GM10266 (cell line): ENCODE measurements at regions not wholly inside any gene's neighbourhood (a gene's known extent, or its start where the extent isn't known, plus 50 kb on each side); places are given as distances from the start of the nearest gene placed in this dataset.
"Not testable (repeated sequence)": the region's sequence is repeated elsewhere in the genome, so short reads cannot be mapped to it uniquely, and the experiment has no call there.

ENCODE experiments used
- DNase-seq: peaks from one replicate; pipeline ENCODE4 v3.0.0; 2012; ENCODE audit errors: extremely low spot score

GRCh38 chr17:64800987-64801386 lies 118.3 kb downstream of the LRRC37A3 start:
- not testable (repeated sequence) for DNase-seq

GRCh38 chr17:64800361-64800895 lies 118.8 kb downstream of the LRRC37A3 start:
- not testable (repeated sequence) for DNase-seq

DNA sequence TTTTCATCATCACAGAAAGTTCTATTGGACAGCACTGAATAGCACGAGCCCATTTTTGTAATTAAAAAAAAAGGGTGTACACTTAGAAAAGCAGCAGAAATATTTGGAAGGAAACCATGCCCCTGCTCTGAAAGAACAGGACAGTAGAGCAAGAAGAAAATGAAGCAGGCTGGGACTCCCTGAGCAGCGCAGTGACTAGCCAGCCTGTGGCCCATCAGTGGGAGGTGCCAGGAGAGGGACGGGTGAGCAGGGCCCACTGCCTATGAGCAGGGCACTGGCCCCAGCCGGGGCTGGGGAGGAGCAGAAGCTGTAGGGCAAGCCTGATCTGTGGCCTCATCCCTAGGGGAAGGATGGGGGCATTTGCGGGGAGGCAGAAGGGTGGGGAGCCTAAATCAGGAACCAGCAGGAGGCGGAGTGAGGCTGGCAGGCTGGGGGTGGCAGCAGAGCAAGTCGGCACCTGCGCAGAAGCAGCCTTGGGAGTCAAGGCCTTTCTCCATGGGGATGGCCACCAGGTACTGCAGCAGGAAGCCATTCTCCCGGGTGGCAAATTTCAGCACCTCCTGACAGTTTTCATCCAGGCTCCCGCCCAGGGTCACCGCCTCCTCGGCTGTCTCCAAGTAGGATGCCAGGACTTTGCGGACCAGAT lies 119.6 kb downstream of the LRRC37A3 start:
- DNase-seq: not testable (repeated sequence)

DNA sequence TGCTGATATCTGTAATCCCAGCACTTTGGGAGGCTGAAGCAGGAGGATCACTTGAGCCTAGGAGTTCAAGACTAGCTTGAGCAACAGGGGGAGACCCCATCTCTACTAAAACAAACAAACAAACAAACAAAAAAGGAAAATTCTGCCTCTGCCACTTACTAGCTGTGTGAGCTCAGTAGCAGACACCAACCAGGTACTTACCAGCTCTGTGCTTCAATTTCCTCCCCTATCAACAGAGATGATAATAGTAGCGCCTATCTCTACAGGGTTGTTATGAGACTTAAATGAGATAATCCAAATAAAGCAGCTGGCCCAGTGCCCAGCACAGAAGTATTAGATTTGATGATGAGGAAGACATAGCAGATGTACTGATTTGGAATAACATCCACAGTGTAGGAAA lies 120.3 kb downstream of the LRRC37A3 start:
- not testable (repeated sequence) for DNase-seq

DNA sequence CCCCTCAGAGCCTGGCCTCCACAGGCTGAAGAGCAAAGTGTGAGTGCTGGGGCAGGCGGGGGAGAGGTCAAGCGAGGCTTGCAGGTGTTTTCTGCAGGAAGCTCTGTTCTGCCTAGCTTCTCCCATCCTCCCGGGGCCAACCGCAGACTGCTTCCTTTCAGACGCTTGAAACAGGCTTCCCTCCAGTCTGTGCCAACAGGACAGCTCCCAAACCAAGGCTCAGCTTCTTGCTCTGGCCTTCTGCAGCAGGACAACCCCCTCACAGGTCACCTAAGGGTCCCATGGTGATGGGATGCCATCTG lies 120.8 kb downstream of the LRRC37A3 start:
- DNase-seq: not testable (repeated sequence)

GRCh38 chr17:64797746-64798488 lies 121.4 kb downstream of the LRRC37A3 start:
- DNase-seq: not testable (repeated sequence)

GRCh38 chr17:64795342-64795741 lies 123.9 kb downstream of the LRRC37A3 start:
- not testable (repeated sequence) for DNase-seq

GRCh38 chr17:64794548-64795274 lies 124.6 kb downstream of the LRRC37A3 start:
- not testable (repeated sequence) for DNase-seq

GRCh38 chr17:64794113-64794512 lies 125.2 kb downstream of the LRRC37A3 start:
- DNase-seq: not testable (repeated sequence)

DNA sequence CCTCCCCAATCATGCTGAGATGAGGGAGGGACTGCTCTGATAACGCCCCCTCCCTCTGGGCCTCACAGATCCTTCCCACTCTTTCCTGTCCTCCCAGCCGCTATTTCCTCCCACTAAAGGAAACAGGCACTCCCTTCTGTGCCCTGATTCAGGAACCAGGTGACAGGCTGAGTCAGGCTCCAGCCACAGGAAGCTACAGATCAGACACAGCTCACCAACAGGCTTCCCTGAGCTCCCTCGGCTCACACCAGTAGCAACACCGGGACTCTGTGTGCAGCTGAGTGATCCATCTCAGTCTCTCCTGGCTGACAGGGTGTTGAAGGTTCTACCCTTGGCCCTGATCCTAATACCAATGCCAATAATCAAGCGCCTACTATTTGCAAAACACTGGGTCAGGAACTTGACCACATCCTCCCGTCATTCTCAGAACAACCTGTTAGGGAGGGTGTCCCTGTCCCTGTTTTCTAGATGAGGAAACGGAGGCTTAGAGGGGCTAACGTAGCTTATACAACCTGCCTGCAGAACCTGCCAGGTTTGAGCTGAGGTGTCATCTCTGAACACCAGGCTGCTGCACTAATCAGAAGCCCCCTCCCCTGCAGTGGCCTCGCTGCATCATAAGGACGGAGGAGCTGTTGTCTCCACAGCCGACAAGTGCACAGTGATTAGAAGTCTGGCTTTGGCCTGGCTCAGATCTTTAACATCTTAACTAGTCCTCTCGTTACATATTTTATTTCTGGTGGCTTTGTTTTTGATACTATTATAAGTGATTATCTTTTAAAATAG lies 126.3 kb downstream of the LRRC37A3 start:
- peak; percentile 5 for DNase-seq

DNA sequence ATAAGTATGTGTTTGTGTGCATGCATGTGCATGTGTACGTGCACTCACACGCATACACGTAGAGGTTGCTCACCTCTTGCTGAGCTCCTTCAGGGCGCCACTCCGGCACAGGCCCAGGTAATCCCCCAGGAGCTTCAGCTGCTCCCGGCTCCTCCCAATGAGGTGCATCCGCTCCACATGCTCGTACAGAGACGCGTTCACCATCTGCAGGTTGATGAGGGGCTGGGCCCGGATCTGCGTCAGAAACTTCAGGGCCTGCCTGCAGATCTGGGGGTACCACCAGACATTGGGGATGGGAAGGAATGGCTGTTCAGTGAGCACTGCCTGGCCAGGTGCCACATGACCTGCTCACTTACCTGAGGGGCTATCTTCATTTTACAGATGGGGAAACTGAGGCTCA lies 127.0 kb downstream of the LRRC37A3 start:
- not testable (repeated sequence) for DNase-seq

DNA sequence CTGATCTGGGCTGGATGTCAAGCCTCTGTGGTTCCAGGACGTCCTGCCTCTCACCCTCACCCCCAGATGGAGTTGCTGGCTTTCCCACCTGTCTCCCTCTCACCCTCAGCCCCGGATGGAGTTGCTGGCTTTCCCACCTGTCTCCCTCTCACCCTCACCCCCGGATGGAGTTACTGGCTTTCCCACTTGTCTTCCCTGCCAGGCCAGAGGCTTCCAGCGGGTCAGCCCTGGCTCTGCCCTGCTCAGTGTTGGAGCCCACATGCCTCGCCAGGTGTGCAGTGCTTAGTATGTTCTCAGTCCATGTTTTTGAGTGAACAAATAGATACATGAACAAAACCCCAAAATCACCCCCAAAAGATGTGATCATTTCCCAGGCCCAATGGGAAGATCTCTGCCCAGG lies 127.6 kb downstream of the LRRC37A3 start:
- DNase-seq: not testable (repeated sequence)

DNA sequence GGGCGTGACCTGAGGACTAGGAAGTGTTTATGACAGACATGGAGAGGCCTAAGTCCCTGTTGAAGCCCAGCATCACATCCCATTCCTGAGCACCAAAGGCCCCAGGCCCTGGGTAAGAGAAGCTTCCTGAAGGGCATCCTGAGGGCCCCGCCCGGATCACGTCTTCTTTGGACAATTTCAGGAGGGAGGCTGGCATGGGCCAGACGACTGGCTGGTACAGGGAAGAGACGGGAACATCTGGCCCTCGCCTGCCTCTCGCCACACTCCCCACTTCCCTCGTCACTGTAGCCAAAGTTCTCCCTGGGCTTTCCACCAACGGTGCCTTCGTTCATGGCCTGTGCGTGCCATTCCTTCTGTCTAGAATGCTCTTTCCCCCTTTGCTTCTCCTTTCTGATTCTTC lies 128.1 kb downstream of the LRRC37A3 start:
- DNase-seq: not testable (repeated sequence)

GRCh38 chr17:64790690-64791089 lies 128.6 kb upstream of the SMURF2 start:
- not testable (repeated sequence) for DNase-seq

DNA sequence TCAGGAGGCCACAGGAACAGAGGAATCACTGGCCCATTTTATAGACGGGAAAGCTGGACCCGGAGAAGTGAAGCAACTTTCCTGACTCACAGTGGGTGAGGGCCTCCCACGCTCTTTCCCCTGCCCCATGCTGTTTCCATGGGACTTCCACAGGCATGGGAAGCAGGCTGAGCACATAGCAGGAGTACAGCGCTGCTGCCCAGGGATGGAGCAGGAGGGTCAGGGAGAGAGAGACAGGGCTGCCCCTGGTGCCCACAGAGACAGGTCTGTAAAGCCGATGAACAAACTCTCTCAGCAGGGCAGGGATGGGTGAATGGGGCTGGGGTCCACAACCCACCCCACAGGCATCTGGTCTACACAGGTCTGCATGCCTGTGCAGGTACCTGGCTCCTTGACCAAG lies 128.1 kb upstream of the SMURF2 start:
- not testable (repeated sequence) for DNase-seq

DNA sequence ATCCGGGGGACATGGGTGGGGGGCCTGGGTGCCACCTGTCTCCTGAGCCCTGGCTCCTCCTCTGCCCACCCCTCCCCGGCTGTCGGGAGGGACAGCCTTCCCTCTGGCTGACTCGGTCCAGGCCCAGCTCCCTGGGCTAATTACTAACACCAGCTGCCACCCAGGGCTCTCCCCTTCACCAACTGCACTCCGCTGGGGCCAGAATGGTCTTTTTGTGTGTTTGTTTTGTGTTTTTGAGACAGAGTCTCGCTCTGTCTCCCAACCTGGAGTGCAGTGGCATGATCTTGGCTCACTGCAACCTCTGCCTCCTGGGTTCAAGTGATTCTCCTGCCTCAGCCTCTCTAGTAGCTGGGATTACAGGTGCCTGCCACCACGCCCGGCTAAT lies 126.9 kb upstream of the SMURF2 start:
- DNase-seq: not testable (repeated sequence)
